Glutamatergic neuron (in vitro differentiated cells): ENCODE measurements at regions not wholly inside any gene's neighbourhood (a gene's known extent, or its start where the extent isn't known, plus 50 kb on each side); places are given as distances from the start of the nearest gene placed in this dataset.
"Not testable (repeated sequence)": the region's sequence is repeated elsewhere in the genome, so short reads cannot be mapped to it uniquely, and the experiment has no call there.

Experiments used
- DNase-seq: peaks from one replicate; pipeline ENCODE4 v3.0.0; 2022
- H3K27ac Mint-ChIP-seq: one replicate; pipeline ENCODE4 v1.8.0; 2020; ENCODE audit warnings: mild to moderate bottlenecking, mixed read lengths, inconsistent platforms; ENCODE audit not compliant: unreplicated experiment
- H3K27me3 Mint-ChIP-seq: one replicate; pipeline ENCODE4 v1.8.0; 2020; ENCODE audit warnings: mild to moderate bottlenecking, moderate library complexity, mixed read lengths, inconsistent platforms; ENCODE audit not compliant: unreplicated experiment
- H3K36me3 Mint-ChIP-seq: one replicate; pipeline ENCODE4 v1.8.0; 2020; ENCODE audit warnings: mild to moderate bottlenecking, mixed read lengths, inconsistent platforms; ENCODE audit not compliant: unreplicated experiment
- H3K4me1 Mint-ChIP-seq: one replicate; pipeline ENCODE4 v1.8.0; 2020; ENCODE audit warnings: mild to moderate bottlenecking, low read depth, mixed read lengths, inconsistent platforms; ENCODE audit not compliant: unreplicated experiment
- H3K4me3 Mint-ChIP-seq: one replicate; pipeline ENCODE4 v1.8.0; 2020; ENCODE audit warnings: mild to moderate bottlenecking, mixed read lengths, inconsistent platforms; ENCODE audit not compliant: unreplicated experiment
- H3K9me3 Mint-ChIP-seq: one replicate; pipeline ENCODE4 v1.8.0; 2020; ENCODE audit warnings: mild to moderate bottlenecking, moderate library complexity, mixed read lengths, inconsistent platforms; ENCODE audit not compliant: unreplicated experiment
- CTCF ChIP-seq: fragments of 200-600 bp; sonication (generic); IDR thresholded peaks from one replicate; pipeline ENCODE4 v1.5.0; 2021; ENCODE audit not compliant: partially characterized antibody, unreplicated experiment

GRCh38 chr7:112946350-112946749, 140.3 kb downstream of the GPR85 start:
- H3K4me3 Mint-ChIP-seq = no peak overlapping the region
- no peak for TF ChIP-seq CTCF
- H3K27me3 Mint-ChIP-seq = peaks cover 2% of the 10 kb centered on the region
- no peaks in the 10 kb centered on the region for H3K9me3 Mint-ChIP-seq
- H3K4me1 Mint-ChIP-seq = no peaks in the 10 kb centered on the region
- H3K27ac Mint-ChIP-seq = no peak overlapping the region
- no peaks in the 10 kb centered on the region for H3K36me3 Mint-ChIP-seq
- DNase-seq = no peak

- TF ChIP-seq CTCF = no peak
- DNase-seq = no peak
- Mint-ChIP-seq H3K9me3 (peaks cover 3% of the 10 kb centered on the region), H3K27me3 (peaks cover 4% of the 10 kb centered on the region), H3K36me3 (no peaks in the 10 kb centered on the region), H3K27ac (no peak overlapping the region), H3K4me1 (peaks cover 3% of the 10 kb centered on the region), H3K4me3 (no peak overlapping the region)
Observed at GRCh38 chr7:112945046-112945445, 141.6 kb downstream of the GPR85 start.

- H3K27ac Mint-ChIP-seq = no peak overlapping the region
- H3K36me3 Mint-ChIP-seq = no peaks in the 10 kb centered on the region
- peaks cover 4% of the 10 kb centered on the region for H3K4me1 Mint-ChIP-seq
- H3K9me3 Mint-ChIP-seq = peaks cover 3% of the 10 kb centered on the region
- no peak for DNase-seq
- no peak overlapping the region for H3K4me3 Mint-ChIP-seq
- no peak for TF ChIP-seq CTCF
- H3K27me3 Mint-ChIP-seq = peaks cover 11% of the 10 kb centered on the region
Observed at GRCh38 chr7:112942981-112943380, 143.6 kb downstream of the GPR85 start.

- H3K36me3 Mint-ChIP-seq, H3K27ac Mint-ChIP-seq, H3K4me3 Mint-ChIP-seq, H3K9me3 Mint-ChIP-seq, DNase-seq, H3K4me1 Mint-ChIP-seq: not testable (repeated sequence)
- peaks cover 11% of the 10 kb centered on the region for H3K27me3 Mint-ChIP-seq
Observed at GRCh38 chr7:112942125-112942524, 144.5 kb downstream of the GPR85 start.

- TF ChIP-seq CTCF = no peak
- Mint-ChIP-seq H3K27me3 (peaks cover 11% of the 10 kb centered on the region), H3K4me3 (peak overlapping the region; percentile 98), H3K9me3 (peaks cover 3% of the 10 kb centered on the region), H3K4me1 (peaks cover 9% of the 10 kb centered on the region), H3K27ac (peak overlapping the region; percentile 99), H3K36me3 (no peaks in the 10 kb centered on the region)
- no peak for DNase-seq
Observed at GRCh38 chr7:112940314-112940732, 146.3 kb downstream of the GPR85 start.
